ENCODE measurements at regions not wholly inside any gene's neighbourhood (a gene's known extent, or its start where the extent isn't known, plus 50 kb on each side); places are given as distances from the start of the nearest gene placed in this dataset.

GRCh38 chr2:144812288-144812687, 292.4 kb upstream of the ZEB2 start:
- TF ChIP-seq CTCF (IDR thresholded peaks at IDR 0.05; ENCODE audit: insufficient read depth, low read depth, low read length), result no peak
- TF ChIP-seq EZH2 (IDR thresholded peaks at IDR 0.05; ENCODE audit: insufficient read depth, low read length), result no peak

Data from astrocyte (in vitro differentiated cells and primary cell).